Adrenal gland (tissue), 9 donors: ENCODE measurements at regions not wholly inside any gene's neighbourhood (a gene's known extent, or its start where the extent isn't known, plus 50 kb on each side); places are given as distances from the start of the nearest gene placed in this dataset.

ENCODE experiments used
- DNase-seq, 7 donors: peaks; one replicate each; pipeline ENCODE4 v3.0.0-alpha.2; 2019 to 2020
- H3K27ac ChIP-seq, 5 donors: fragments of 200-600 bp; sonication (generic) in 4 of 5; 1 replicate in 3 of 5; 2 replicates in 2 of 5; pipeline versions ENCODE4 v1.5.1 to v1.8.0; 2016 to 2020; ENCODE audit warnings: mild to moderate bottlenecking in 1 of 5
- H3K27me3 ChIP-seq: fragments of 200-600 bp; 2 replicates; pipeline ENCODE4 v1.8.0; 2021
- H3K36me3 ChIP-seq, 2 donors: fragments of 200-600 bp; replicated peaks in 1 of 2; 1 replicate in 1 of 2; 2 replicates in 1 of 2; pipeline versions ENCODE4 v1.5.1 to v1.8.0; 2018 to 2022
- H3K4me1 ChIP-seq, 2 donors: fragments of 200-600 bp; replicated peaks in 1 of 2; 1 replicate in 1 of 2; 2 replicates in 1 of 2; pipeline versions ENCODE4 v1.5.1 to v1.8.0; 2018 to 2021
- H3K4me3 ChIP-seq, 4 donors: fragments of 200-600 bp; sonication (generic) in 3 of 4; one replicate each; pipeline ENCODE4 v1.5.1; 2016 to 2018
- H3K9me3 ChIP-seq, 3 donors: fragments of 200-600 bp; sonication (generic) in 1 of 3; replicated peaks in 1 of 3; 1 replicate in 2 of 3; 2 replicates in 1 of 3; pipeline versions ENCODE4 v1.5.1 to v1.8.0; 2016 to 2021
- CTCF ChIP-seq, 6 experiments: fragments of 450-650 bp in 4 of 6; fragments of 200-600 bp in 2 of 6; sonication (generic) in 1 of 6; IDR thresholded peaks; 1 replicate in 5 of 6; 2 replicates in 1 of 6; pipeline versions ENCODE4 v1.5.1 to v1.8.0; 2016 to 2021; ENCODE audit warnings: antibody characterized with exemption in 6 of 6, mild to moderate bottlenecking in 2 of 6, moderate library complexity in 1 of 6
- POLR2A ChIP-seq, 2 donors: fragments of 450-650 bp; IDR thresholded peaks; one replicate each; pipeline ENCODE4 v1.6.1; 2017; ENCODE audit warnings: antibody characterized with exemption in 2 of 2, mild to moderate bottlenecking in 2 of 2, moderate library complexity in 1 of 2
- WGBS, 4 donors: extraction: QIAGEN DNeasy Blood & Tissue Kit in 2 of 4; methylation state at CpG; one replicate each; pipeline versions ENCODE4 v1.1.5 to v1.1.7; 2013 to 2017; 5-methylcytosine and 5-hydroxymethylcytosine counted together
- intact Hi-C, 2 donors: fragments of 100-400 bp; cut with DNase I; formaldehyde crosslinking; loops; one replicate each; pipeline versions ENCODE4 v1.14.1 to v1.15.0; 2022 to 2023
- donor health status: healthy with polysubstance abuse.
- donor health status: Bipolar disorder and iron deficiency.
- donor health status: DM: yes; HTN: yes; CAD: no.
- donor health status: DM: no; HTN: no; CAD: no.
- donor health status: DM: no; HTN: no; CAD: no.

GRCh38 chr4:123585111-123585510 is 188.5 kb downstream of the SPRY1 start:
- H3K36me3 ChIP-seq: no peaks in the 10 kb centered on the region
- intact Hi-C loops: no loop called here
- peaks cover 0 to 8% of the 10 kb centered on the region in 2 donors for H3K4me1 ChIP-seq
- no peak for DNase-seq
- WGBS, 4 donors: 90 to 93% (median 91%) methylated on average over 2 of the region's 2 CpGs
- no peak overlapping the region for H3K4me3 ChIP-seq
- no peaks in the 10 kb centered on the region for H3K27me3 ChIP-seq
- no peak overlapping the region for H3K27ac ChIP-seq
- TF ChIP-seq POLR2A (IDR thresholded peaks at IDR 0.05) (no peak), CTCF (IDR thresholded peaks at IDR 0.05) (no peak)
- H3K9me3 ChIP-seq: peaks cover 0 to 8% (median 0%) of the 10 kb centered on the region in 3 donors

- Histone ChIP-seq H3K36me3 (no peaks in the 10 kb centered on the region), H3K9me3 (no peaks in the 10 kb centered on the region), H3K27me3 (no peaks in the 10 kb centered on the region), H3K27ac (no peak overlapping the region), H3K4me3 (no peak overlapping the region), H3K4me1 (peaks cover 0 to 8% of the 10 kb centered on the region in 2 donors)
- WGBS, 4 donors: 72 to 77% (median 73%) methylated on average over 8 of the region's 8 CpGs
- DNase-seq: peak in 1 of 7 donors; percentile 56
- TF ChIP-seq POLR2A (IDR thresholded peaks at IDR 0.05) (no peak), CTCF (IDR thresholded peaks at IDR 0.05) (no peak)
- intact Hi-C loops: no loop called here
Measured at GRCh38 chr4:123587983-123588494, 191.4 kb downstream of the SPRY1 start.

GRCh38 chr4:123588631-123589241 is 192.1 kb downstream of the SPRY1 start:
- Histone ChIP-seq H3K27me3 (no peaks in the 10 kb centered on the region), H3K36me3 (no peaks in the 10 kb centered on the region), H3K4me3 (no peak overlapping the region), H3K9me3 (no peaks in the 10 kb centered on the region), H3K27ac (no peak overlapping the region), H3K4me1 (peaks cover 0 to 8% of the 10 kb centered on the region in 2 donors)
- no peak for DNase-seq
- 75 to 83% (median 75%) methylated on average over 8 of the region's 8 CpGs for WGBS, 4 donors
- TF ChIP-seq CTCF (IDR thresholded peaks at IDR 0.05) (no peak), POLR2A (IDR thresholded peaks at IDR 0.05) (no peak)
- intact Hi-C loops: no loop called here

- Histone ChIP-seq H3K27ac (no peak overlapping the region), H3K4me3 (no peak overlapping the region), H3K36me3 (no peaks in the 10 kb centered on the region), H3K9me3 (no peaks in the 10 kb centered on the region), H3K4me1 (peaks cover 0 to 8% of the 10 kb centered on the region in 2 donors), H3K27me3 (no peaks in the 10 kb centered on the region)
- 64 to 79% (median 71%) methylated on average over 3 of the region's 3 CpGs for whole genome bisulfite sequencing, 4 donors
- DNase-seq: no peak
- intact Hi-C loops: no loop called here
- TF ChIP-seq CTCF (IDR thresholded peaks at IDR 0.05) (no peak), POLR2A (IDR thresholded peaks at IDR 0.05) (no peak)
Measured at GRCh38 chr4:123589301-123589700, 192.7 kb downstream of the SPRY1 start.
